Tibial artery (tissue), 4 donors: ENCODE measurements at regions not wholly inside any gene's neighbourhood (a gene's known extent, or its start where the extent isn't known, plus 50 kb on each side); places are given as distances from the start of the nearest gene placed in this dataset.

Experiments used
- DNase-seq, 2 donors: peaks; one replicate each; pipeline ENCODE4 v3.0.0-alpha.2; 2019
- H3K27ac ChIP-seq, 2 donors: fragments of 200-600 bp; sonication (generic) in 1 of 2; 1 replicate in 1 of 2; 2 replicates in 1 of 2; pipeline ENCODE4 v1.5.1; 2018 to 2019; ENCODE audit warnings: mild to moderate bottlenecking in 1 of 2
- H3K27me3 ChIP-seq, 2 donors: fragments of 200-600 bp; sonication (generic) in 1 of 2; one replicate each; pipeline versions ENCODE4 v1.5.1 to v1.6.0; 2016 to 2019
- H3K36me3 ChIP-seq, 3 donors: fragments of 200-600 bp; sonication (generic) in 2 of 3; one replicate each; pipeline ENCODE4 v1.5.1; 2016 to 2019; ENCODE audit warnings: mild to moderate bottlenecking in 2 of 3
- H3K4me1 ChIP-seq, 4 donors: fragments of 200-600 bp; sonication (generic) in 2 of 4; 1 replicate in 3 of 4; 2 replicates in 1 of 4; pipeline ENCODE4 v1.5.1; 2016 to 2019
- H3K4me3 ChIP-seq, 2 donors: fragments of 200-600 bp; sonication (generic) in 1 of 2; 1 replicate in 1 of 2; 2 replicates in 1 of 2; pipeline ENCODE4 v1.5.1; 2018 to 2019; ENCODE audit warnings: mild to moderate bottlenecking in 2 of 2
- H3K9me3 ChIP-seq, 3 donors: fragments of 200-600 bp; sonication (generic) in 1 of 3; one replicate each; pipeline ENCODE4 v1.5.1; 2016 to 2019
- CTCF ChIP-seq, 2 experiments: fragments of 200-600 bp in 1 of 2; fragments of 450-650 bp in 1 of 2; IDR thresholded peaks; one replicate each; pipeline ENCODE4 v1.5.1; 2017 to 2019; ENCODE audit warnings: antibody characterized with exemption in 2 of 2, mild to moderate bottlenecking in 1 of 2, moderate library complexity in 1 of 2
- intact Hi-C: fragments of 100-400 bp; cut with DNase I; formaldehyde crosslinking; loops from one replicate; pipeline ENCODE4 v1.15.0; 2023; ENCODE audit warnings: low total_unique reads

DNA sequence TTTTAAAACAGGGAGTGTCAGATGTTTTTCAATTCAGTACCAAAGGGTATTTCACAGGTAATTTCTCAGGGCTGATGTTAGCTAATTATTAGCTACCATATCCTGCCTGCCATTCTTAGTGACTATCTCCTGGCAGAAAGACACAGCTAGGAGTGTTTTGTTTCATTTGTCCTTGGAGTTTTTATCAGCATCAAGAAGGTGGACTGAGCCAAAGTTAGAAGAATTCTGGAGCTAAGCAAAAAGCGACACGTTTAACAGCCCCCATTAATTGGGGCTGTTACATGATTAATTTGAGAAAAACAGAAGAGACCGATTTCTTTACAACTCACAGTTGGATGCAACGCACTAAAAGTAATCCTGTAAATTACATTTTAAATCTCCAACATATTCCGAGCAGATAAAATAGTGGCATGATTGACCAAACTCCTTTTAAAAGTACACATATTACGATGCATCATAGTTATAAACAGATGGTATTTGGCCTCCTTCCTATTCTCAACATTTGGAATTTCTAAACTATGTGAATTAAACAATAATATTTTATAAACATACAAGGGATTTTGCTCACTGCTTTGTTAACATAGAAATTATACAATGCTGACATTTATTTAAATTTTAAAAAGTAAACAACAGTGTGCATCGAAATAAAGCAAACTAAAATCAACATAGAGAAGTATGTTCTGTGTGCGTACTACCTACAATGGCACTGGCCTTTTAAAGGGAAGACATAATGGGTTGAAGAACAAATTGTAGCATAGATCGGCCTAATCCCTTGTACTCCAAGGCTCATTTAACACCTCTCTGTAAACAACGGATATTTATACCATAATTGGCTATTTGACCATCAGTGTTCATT lies 585.1 kb downstream of the ZEB2 start:
- TF ChIP-seq CTCF (IDR thresholded peaks at IDR 0.05) = no peak
- Histone ChIP-seq H3K4me3 (no peak overlapping the region), H3K27ac (peak overlapping the region; percentile 62 to 70), H3K36me3 (no peaks in the 10 kb centered on the region), H3K9me3 (no peaks in the 10 kb centered on the region), H3K27me3 (no peaks in the 10 kb centered on the region), H3K4me1 (peaks cover 0 to 20% (median 10%) of the 10 kb centered on the region in 4 donors)
- DNase-seq = no peak
- intact Hi-C loops = no loop called here

DNA sequence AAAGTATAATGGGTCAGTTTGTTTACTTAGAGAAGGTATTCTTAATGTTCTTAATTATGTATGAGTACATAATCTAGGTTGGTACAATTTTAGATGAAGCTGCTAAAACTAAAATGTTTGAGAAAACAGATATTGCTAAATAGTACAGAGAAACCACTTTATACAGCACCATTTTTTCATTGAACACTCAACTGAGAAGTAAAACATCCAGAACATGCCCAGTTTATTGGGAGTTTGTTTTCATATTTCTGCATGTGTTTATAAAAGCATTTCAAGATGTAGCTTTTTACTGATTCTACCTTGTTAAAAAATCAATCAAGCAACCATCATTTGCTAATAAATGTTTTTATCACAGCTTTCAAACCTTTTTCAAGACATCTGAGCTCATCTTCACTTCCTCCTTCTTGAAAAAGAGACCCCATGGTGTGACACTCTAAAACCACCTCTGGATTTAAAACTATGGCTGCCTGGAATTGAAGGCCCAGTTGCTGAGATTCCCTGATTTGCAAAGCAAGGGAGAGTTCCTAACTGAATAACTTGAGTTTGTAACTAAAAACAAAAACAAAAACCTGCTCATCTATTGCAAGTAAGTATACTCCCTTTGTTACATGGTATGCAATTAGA lies 585.9 kb downstream of the ZEB2 start:
- Histone ChIP-seq H3K4me1 (peaks cover 0 to 12% (median 4%) of the 10 kb centered on the region in 4 donors), H3K4me3 (no peak overlapping the region), H3K27ac (peak overlapping the region in 1 of 2 donors; percentile 70), H3K9me3 (no peaks in the 10 kb centered on the region), H3K36me3 (no peaks in the 10 kb centered on the region), H3K27me3 (no peaks in the 10 kb centered on the region)
- no peak for TF ChIP-seq CTCF (IDR thresholded peaks at IDR 0.05)
- intact Hi-C loops = no loop called here
- no peak for DNase-seq

GRCh38 chr2:143930891-143931290 lies 589.0 kb downstream of the ZEB2 start:
- Histone ChIP-seq H3K36me3 (no peaks in the 10 kb centered on the region), H3K27ac (no peak overlapping the region), H3K4me3 (no peak overlapping the region), H3K27me3 (no peaks in the 10 kb centered on the region), H3K4me1 (no peaks in the 10 kb centered on the region), H3K9me3 (no peaks in the 10 kb centered on the region)
- no peak for TF ChIP-seq CTCF (IDR thresholded peaks at IDR 0.05)
- no peak for DNase-seq
- intact Hi-C loops = no loop called here

- Histone ChIP-seq H3K36me3 (no peaks in the 10 kb centered on the region), H3K9me3 (no peaks in the 10 kb centered on the region), H3K4me3 (no peak overlapping the region), H3K27ac (no peak overlapping the region), H3K27me3 (no peaks in the 10 kb centered on the region), H3K4me1 (no peaks in the 10 kb centered on the region)
- intact Hi-C loops = no loop called here
- no peak for TF ChIP-seq CTCF (IDR thresholded peaks at IDR 0.05)
- no peak for DNase-seq
These were observed 591.3 kb downstream of the ZEB2 start for GRCh38 chr2:143928613-143929012.

- TF ChIP-seq CTCF (IDR thresholded peaks at IDR 0.05) = no peak
- no peaks in the 10 kb centered on the region for H3K4me1 ChIP-seq
- intact Hi-C loops = no loop called here
- no peak overlapping the region for H3K27ac ChIP-seq
- H3K9me3 ChIP-seq = no peaks in the 10 kb centered on the region
- no peak overlapping the region for H3K4me3 ChIP-seq
- no peaks in the 10 kb centered on the region for H3K36me3 ChIP-seq
- H3K27me3 ChIP-seq = no peaks in the 10 kb centered on the region
- DNase-seq = no peak
These were observed 591.7 kb downstream of the ZEB2 start for GRCh38 chr2:143928184-143928583.
